Activated CD8-positive, alpha-beta memory T cell treated with anti-CD3 and anti-CD28 coated beads, Interleukin-2, amount 50 U/mL, for 4 hours (primary cell): ENCODE measurements at regions not wholly inside any gene's neighbourhood (a gene's known extent, or its start where the extent isn't known, plus 50 kb on each side); places are given as distances from the start of the nearest gene placed in this dataset.

Experiments used
- DNase-seq: peaks from one replicate; pipeline ENCODE4 v3.0.0-alpha.2; 2020

DNA sequence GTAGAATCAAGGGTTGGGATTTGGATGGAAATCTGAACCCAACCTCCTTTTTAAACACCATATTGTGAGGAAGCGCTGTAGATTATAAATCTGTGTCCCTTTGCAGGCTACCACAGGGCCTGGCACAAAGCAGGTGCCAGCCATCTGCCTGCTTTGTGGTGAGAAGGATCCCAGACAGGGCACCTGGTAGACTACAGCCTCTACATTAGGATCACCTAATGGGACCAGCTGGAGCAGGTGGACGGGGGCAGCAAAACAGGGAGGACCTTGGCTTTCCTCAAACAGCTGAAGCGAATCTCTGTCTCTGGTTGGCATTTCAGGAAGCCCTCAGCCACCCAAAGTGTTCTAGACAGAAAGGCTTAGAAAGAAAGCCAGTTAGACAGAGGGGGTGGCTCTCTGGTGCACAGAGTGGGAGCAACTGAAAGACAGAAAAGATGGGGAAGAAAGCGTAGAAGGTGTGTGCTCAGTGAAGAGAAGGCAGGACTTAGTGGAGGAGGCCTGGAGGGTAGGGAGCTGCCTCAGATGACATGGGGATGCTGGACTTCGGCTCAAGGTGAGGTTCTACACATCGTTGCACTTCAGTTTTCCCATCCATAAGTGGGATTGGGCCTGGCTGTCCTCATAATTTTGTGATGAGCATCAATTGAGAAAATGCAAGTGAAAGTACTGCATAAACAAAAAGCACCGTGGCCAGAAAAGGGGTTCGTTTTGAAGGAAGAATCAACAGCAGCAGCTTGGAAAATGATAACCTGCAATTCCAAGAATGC lies 350.8 kb downstream of the CYRIA start:
- no peak for DNase-seq

DNA sequence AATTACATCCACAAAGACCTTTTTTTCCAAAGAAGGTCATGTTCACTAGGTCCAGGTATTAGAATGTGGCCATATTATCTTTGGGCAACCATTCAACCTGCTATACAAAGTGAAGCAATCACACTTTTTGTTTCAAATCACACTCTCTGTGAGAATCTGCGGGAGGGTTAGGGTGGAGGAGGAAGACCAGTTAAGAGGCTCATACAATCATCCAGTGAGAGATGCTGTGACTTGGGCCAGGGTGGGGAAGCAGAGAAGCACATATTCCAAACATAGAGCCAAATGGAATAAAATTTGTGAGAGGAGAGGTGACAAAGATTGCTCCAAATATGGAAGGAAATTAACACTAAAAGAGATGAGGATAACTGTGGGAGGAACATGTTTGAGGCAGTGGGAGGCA lies 351.6 kb downstream of the CYRIA start:
- DNase-seq, result no peak

DNA sequence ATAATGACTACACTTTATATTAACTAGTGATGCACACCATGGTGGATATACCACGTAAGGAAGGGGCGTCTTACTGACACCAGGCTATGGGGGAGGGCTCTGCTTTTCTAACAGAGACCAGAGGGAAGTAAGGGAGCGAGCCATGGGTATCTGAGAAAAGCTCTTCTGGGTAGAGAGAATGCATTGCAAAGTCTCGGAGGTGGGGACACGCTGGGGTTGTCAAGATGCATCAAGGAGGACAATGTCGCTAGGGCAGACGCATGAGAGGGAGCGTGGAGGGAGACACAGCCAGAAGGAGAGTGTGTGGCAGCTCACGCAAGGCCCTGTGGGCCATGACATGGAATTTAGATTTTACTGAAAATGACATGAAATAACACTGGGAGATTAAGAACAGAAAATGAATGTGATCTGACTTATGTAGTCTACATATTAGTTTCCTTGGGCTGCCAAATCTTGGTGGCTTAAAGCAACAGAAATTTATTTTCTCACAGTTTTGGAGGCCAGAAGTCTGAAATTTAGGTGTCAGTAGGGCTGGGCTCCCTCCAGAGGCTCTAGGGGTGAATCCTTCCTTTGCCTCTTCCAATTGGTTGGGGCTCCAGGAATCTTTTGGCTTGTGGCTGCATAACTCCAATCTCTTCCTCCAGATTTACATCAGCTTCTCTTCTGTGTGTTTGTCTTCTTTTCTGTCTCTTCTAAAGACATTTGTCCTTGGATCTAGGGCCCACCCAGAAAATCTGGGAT lies 352.2 kb downstream of the CYRIA start:
- DNase-seq, result no peak

GRCh38 chr2:16312771-16313170 lies 352.9 kb downstream of the CYRIA start:
- DNase-seq, result no peak

DNA sequence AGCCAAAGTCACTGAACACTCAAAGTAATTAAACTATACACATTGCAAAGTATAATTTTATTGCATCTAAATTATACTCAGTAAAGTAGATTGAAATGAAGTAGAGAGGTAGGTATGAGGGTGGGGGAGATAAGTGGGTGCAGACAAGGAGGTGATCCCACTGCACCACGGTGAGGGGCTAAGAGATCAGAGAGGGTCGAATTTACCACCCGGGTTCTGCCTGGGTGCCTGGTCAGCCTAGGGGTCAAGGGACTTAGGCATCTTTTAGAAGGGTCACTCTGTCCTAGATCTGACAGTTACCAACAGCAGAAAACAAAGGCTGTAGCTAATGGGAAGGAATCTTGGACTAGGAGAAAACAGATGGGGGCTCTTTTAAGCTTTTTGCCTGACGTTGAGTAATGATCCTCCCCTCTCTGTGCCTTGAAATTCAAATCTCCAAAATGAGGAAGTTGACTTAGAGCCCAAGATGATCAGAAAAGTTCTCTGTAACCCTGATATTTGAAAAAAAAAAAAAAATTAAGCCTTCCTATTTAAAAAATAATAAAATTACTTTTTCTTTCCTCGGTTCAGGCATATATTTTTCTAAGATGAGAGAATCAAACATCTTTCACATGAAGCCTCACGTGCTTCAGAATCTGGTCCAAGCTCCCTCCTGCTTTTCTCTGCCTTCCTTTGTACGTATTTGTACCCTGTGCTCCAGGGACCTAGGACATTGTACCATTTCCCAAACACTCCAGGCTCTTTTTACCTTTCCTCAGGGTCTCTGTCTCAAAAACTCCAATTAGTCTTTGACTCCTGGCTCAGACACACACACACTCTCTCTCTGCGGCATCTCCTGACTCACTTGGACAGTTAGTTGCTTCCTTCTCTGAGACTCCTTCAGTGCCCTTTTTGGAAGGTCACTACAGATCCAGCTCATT lies 353.9 kb downstream of the CYRIA start:
- DNase-seq, result no peak

DNA sequence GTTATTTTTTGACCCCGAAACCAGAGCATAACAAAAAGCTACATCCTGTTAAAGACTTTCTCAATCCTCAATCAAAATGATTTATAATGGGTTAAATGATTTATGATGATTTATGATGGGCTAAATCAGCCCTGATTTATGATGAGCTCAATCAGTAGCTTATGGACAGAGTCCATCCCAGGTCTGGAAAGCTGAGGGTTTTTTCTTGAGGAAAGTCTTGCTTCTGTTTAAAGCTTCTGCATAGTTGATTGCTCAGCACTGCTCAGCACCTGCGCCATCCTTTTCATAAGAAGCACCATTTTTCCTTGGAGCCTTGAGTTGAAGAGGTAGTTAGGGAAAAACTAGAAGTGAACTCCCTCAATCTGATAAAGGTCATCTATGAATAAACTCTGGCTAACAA lies 356.8 kb downstream of the CYRIA start:
- DNase-seq, result no peak

DNA sequence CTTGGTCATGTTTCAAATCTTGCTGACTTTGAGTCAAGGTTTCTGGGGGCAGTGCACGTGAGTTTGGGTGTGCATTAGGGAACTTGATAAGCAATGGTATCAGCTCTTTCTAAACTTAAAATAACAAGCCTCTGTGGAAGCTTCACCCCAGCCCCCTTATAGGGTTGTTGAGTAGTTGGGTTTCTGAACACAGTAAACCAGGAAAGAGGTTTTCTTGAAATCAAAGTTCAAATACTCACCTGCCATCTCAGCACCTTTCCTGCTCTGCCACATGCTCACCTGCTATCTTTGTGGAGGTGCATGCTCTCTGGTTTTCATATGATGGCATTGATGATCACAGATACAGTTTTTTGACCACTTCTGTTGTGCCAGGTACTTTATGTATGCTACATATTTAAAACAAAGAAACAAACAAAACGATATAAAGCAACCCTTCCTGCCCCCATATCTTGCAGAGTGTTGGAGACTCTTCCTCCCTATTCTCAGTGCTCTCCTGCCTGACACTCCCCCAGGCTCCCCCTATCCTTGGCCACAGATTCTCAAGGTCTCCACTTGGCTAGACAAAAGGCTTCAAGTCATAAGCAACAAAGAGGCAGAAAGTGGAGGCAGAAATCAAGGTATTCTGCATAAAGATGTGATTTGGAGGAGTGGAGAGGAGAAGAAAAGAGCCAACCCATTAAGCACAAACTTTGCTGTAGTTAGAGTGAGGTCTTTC lies 360.6 kb downstream of the CYRIA start:
- DNase-seq, result no peak

DNA sequence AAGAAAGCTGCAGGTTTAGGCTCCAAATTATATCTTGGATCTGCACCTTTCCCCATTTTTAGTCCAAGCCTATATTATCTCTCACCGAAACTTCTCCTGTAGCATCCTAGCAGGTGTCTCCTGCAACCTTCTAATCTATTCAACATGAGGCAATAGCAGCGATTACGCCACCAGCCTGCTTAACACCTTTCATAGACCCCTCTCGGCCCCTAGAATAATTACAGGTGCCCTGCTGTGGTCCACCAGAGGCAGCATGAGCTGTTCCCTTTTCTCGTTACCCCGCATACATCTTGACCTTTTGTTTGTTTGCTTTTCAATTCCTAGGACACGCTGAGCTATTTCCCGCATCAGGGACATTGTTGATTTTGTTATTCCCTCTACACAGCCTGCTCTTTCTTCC lies 361.9 kb downstream of the CYRIA start:
- no peak for DNase-seq

GRCh38 chr2:16303273-16303577 lies 362.4 kb downstream of the CYRIA start:
- DNase-seq, result no peak

- no peak for DNase-seq
Observed at GRCh38 chr2:16302431-16303272, 362.3 kb downstream of the MYCN start.

DNA sequence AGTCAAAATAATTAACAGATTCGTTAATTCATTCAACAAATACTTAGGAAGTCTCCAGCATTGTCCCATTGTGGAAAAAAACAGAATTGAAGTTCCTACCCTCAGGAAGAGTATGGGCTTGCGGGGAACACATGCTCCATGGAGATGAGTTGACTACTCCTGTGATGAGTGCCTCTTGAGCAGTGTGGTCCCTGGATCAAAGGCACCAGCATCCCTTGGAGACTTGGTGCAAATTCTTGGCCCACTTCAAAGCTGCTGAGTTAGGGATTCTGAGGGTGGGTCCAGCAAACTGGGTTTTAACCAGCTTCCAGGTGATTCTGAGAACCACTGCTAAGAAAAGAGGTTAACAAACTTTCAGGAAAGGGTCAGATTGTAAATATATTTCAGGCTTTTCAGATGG lies 361.6 kb downstream of the MYCN start:
- no peak for DNase-seq

- DNase-seq, result no peak
Observed at GRCh38 chr2:16298866-16299265, 358.5 kb downstream of the MYCN start.

- DNase-seq, result no peak
Observed at GRCh38 chr2:16296331-16297250, 356.2 kb downstream of the MYCN start.

DNA sequence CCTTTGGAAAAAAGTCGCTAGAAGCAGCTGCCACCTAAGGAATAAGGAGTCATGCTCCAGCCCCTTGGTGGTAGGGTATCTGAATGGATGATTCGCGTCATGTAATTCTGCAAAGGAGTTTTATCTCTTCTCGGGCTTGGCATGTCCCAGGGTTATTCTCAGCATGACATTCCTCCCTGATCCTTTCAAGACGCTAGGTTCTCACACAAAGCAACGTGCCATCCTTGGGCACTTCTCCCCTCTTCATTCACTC lies 355.6 kb downstream of the MYCN start:
- DNase-seq, result no peak

DNA sequence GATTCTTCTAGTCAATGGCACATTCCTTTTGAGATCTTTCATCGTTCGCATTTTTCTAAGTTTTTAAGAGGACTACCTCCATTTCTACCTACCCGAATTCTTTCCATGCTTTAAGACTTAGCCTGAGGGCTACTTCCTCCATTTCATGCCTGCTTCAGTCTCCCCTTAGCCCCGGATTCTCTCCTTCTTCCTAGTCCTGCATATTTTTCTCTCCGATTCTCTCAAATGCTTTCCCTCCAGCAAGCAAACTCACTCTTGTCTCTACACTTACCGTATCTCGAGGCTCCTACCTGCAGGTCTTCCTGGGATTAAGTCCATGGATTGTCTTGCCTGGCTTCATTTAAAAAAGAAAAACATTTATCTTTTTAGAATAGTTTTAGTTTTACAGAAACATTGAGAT lies 354.4 kb downstream of the MYCN start:
- DNase-seq, result no peak

DNA sequence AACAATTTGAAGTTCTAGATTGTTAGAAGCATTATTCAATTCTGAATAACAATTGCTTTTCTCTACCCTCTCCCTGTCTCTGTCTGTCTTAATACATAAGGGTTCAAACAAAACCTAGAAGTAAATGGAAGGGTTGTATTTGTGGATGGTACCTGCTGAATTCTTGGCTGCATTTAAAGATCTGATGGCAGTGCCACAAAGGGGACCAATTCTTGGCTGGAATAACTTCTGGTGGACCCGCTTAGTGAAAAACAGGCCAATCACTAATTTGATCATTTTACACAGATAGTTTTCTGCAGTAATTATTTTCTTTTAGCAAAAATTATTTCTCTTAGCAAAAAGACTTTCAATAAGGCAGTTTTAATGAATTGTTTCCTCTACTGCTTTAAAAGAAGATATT lies 353.5 kb downstream of the MYCN start:
- no peak for DNase-seq

- no peak for DNase-seq
Observed at GRCh38 chr2:16293398-16293797, 353.0 kb downstream of the MYCN start.

DNA sequence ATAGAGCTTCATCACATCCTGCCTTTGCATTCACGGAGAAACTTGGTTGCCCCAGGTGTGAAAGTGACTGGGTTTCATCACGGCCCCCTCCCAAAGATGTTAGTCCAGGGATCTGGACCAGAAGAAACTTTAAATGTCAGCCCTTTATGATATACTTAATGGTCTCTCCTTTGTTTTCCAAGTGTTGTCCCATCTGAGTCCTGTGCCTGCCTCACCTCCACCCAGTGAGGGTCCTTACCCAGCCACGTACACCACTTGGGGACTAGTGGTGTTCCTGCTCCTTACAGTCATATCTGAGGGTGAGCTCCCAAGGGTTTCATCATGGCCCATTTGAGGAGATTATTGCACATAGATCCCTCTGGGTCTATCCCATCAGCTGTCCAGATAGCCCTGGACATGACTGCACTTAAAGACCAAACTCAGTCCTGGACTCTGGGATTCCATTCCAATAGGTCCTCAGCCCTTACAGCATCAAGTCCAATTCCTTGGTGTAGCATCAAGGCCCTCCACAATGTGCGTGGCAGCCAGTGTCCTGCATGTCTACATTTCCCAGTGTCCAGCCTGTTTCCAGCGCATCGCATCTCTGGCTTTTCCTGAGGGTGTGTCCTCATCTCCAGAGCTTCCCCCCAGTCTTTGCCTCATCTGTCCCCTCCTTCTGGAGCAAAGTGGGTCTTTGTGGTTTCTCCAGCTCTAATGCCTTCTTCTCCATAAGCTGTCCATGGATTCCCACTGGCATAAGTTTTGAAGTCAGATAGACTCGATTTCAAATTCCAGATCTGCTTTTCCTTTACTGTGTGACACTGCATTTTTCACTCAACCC lies 351.6 kb downstream of the MYCN start:
- DNase-seq, result no peak

DNA sequence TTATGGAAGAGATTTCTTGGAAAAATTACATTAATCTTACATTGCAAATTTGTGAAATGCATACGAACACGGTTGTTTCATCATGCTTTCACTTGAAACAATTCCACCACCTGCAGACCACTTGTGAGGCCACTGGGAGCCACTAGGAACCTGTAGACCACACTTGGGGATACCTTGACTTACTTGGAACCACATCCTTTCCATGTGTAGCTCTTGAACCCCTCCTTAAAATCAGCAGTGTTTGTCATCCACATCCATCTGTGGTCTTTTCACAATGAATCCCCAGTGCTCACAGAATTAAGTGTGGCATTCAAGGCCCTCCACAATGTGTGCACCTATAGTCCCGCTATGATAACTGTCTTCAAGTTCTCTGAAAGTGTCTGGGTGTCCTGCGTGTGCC lies 350.9 kb downstream of the MYCN start:
- no peak for DNase-seq

DNA sequence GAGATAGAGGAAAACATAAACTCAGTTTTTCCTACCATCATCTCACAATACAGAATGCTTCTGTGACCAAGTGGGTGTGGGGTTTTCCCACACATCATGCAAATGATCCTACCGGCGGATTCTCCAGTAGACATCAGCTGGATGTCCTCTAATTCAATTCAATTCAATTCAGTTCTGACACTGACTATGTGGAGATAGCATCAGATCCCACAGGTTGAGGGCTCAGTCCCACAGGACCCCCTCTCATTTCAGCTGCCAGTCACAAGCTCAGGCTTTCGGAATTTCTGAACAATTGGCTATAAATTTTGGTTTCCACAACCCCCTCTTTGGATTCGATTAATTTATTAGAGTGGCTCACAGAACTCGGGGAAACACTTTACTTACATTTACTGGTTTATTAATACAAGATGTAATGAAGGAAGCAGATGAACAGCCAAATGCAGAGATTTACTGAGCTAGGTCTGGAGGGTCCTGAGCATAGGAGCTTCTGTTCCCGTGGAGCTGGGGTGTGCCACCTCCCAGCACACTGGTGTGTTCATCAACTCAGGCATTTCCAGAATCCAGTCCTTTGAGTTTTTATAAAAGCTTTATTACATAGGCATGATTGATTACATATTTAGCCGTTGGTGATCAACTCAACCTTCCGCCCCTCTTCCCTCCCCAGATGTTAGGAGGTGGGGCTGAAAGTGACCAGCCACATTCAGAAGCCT lies 350.1 kb downstream of the MYCN start:
- DNase-seq, result no peak
